Gastrocnemius medialis (tissue), 4 donors: ENCODE measurements at regions not wholly inside any gene's neighbourhood (a gene's known extent, or its start where the extent isn't known, plus 50 kb on each side); places are given as distances from the start of the nearest gene placed in this dataset.

Experiments used
- ATAC-seq, 2 donors: fragments of 150-250 bp; one replicate each; pipeline ENCODE4 v1.9.1; 2016
- DNase-seq, 2 donors: peaks; one replicate each; pipeline ENCODE4 v3.0.0-alpha.2; 2019
- H3K27ac ChIP-seq, 4 donors: fragments of 200-600 bp; sonication (generic); 1 replicate in 1 of 4; 2 replicates in 3 of 4; pipeline ENCODE4 v1.5.1; 2016 to 2018; ENCODE audit warnings: mild to moderate bottlenecking in 2 of 4, moderate library complexity in 1 of 4
- H3K27me3 ChIP-seq, 3 donors: fragments of 200-600 bp; sonication (generic) in 2 of 3; 1 replicate in 1 of 3; 2 replicates in 2 of 3; pipeline versions ENCODE4 v1.5.1 to v1.6.0; 2016 to 2019; ENCODE audit warnings: mild to moderate bottlenecking in 1 of 3, moderate library complexity in 1 of 3
- H3K36me3 ChIP-seq, 2 donors: fragments of 200-600 bp; sonication (generic) in 1 of 2; one replicate each; pipeline ENCODE4 v1.5.1; 2017 to 2018
- H3K4me1 ChIP-seq, 2 donors: fragments of 200-600 bp; sonication (generic) in 1 of 2; one replicate each; pipeline ENCODE4 v1.5.1; 2016 to 2017; ENCODE audit warnings: mild to moderate bottlenecking in 2 of 2
- H3K4me3 ChIP-seq, 4 donors: fragments of 200-600 bp; sonication (generic) in 3 of 4; 1 replicate in 1 of 4; 2 replicates in 3 of 4; pipeline ENCODE4 v1.5.1; 2016 to 2019; ENCODE audit warnings: mild to moderate bottlenecking in 2 of 4
- H3K9me3 ChIP-seq, 3 donors: fragments of 200-600 bp; sonication (generic) in 2 of 3; 1 replicate in 1 of 3; 2 replicates in 2 of 3; pipeline ENCODE4 v1.5.1; 2016 to 2019
- CTCF ChIP-seq, 5 experiments: fragments of 450-650 bp in 3 of 5; fragments of 200-600 bp in 2 of 5; sonication (generic) in 2 of 5; IDR thresholded peaks in 4 of 5; conservative IDR thresholded peaks in 1 of 5; 1 replicate in 4 of 5; 2 replicates in 1 of 5; pipeline ENCODE4 v1.5.1; 2016 to 2019; ENCODE audit warnings: antibody characterized with exemption in 5 of 5, mild to moderate bottlenecking in 3 of 5, moderate library complexity in 3 of 5
- POLR2A ChIP-seq, 2 donors: fragments of 450-650 bp; IDR thresholded peaks; one replicate each; pipeline ENCODE4 v1.6.1; 2017; ENCODE audit warnings: antibody characterized with exemption in 2 of 2, mild to moderate bottlenecking in 2 of 2, moderate library complexity in 2 of 2
- in situ Hi-C, 4 donors: fragments of 200-750 bp; cut with MboI; loops; one replicate each; pipeline versions ENCODE4 v1.15.0 to v1.8.0; 2017; ENCODE audit warnings: low sequenced_read_pairs in 4 of 4
- intact Hi-C: fragments of 100-400 bp; cut with DNase I; formaldehyde crosslinking; loops from one replicate; pipeline ENCODE4 v1.15.1; 2023; ENCODE audit warnings: low total_unique reads

DNA sequence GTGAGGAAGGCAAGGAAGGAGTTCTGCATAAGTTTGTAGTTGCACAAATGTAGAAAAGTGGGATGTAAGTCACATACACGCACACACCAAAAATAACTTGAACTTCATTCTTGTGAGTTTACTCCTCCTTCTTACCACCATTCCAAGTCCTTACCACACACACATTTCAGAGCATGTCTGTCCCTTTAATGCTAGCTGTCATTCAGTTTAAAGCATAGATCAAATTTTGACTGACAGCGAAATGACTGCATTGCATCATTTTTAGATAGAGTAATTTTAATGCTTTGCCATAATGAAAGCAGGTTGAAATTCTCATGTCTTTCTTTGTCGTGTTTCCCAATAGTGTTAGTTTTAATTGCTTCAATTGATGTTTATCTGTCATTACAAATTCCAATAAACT is 629.6 kb upstream of the HTR2C start:
- DNase-seq: no peak
- Histone ChIP-seq H3K4me3 (no peak overlapping the region), H3K27ac (no peak overlapping the region), H3K4me1 (no peaks in the 10 kb centered on the region), H3K27me3 (no peaks in the 10 kb centered on the region), H3K9me3 (no peaks in the 10 kb centered on the region), H3K36me3 (no peaks in the 10 kb centered on the region)
- TF ChIP-seq POLR2A (IDR thresholded peaks at IDR 0.05) (no peak), CTCF (IDR thresholded peaks at IDR 0.05 in 4 of 5, conservative IDR thresholded peaks at IDR 0.05 in 1 of 5) (no peak)
- in situ Hi-C loops: no loop called here
- intact Hi-C loops: no loop called here
- ATAC-seq: no peak

DNA sequence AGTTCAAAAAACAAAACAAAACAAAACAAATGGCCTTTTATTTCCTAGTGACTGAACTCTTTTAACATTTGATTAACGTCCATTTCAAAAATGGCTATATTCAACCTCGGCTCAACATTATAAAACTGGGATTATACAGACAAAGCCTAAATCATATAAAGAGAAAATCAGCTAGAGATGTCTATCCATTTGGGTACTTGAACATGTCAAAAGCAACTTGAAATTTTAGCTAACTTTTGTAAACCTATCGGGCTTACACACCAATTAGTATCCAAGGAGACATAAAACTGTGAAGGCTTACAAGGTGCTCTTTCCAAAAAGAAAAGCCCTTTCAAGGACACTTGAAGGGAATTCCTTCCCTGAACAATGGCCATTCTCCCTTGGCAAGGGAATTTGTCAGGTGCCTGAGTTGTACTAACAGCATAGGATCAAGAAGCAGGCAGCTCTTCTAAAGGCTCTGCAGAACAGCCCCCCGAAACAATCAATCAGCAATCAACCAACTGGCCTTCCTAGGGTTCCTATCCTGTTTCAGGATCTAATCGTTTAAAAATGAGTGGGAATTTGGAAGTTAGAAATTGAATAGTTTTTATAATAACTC is 633.7 kb upstream of the HTR2C start:
- no peaks in the 10 kb centered on the region for H3K36me3 ChIP-seq
- ATAC-seq: no peak
- H3K4me1 ChIP-seq: no peaks in the 10 kb centered on the region
- in situ Hi-C loops: no loop called here
- DNase-seq: no peak
- H3K9me3 ChIP-seq: no peaks in the 10 kb centered on the region
- H3K27me3 ChIP-seq: no peaks in the 10 kb centered on the region
- H3K4me3 ChIP-seq: no peak overlapping the region
- intact Hi-C loops: no loop called here
- TF ChIP-seq CTCF (IDR thresholded peaks at IDR 0.05 in 4 of 5, conservative IDR thresholded peaks at IDR 0.05 in 1 of 5): no peak
- H3K27ac ChIP-seq: no peak overlapping the region

DNA sequence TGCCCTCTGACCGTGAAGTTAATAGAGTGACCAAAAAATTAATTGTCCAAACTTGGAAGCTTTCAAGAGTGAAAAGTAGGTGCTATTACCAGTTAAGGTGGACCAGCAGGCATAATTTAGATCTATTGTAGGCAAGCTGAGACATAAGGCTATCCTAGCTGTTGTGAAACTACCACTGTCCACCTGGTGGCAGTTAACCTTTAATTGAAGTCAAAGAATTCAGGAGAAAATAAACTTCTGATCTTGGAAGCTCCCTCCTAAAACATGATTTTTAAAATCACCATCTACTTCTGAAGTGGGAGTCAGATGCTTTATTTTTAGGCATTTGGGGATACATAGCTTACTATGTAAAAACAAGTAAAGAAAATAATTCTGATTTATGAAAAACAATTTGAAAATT is 636.3 kb upstream of the HTR2C start:
- Histone ChIP-seq H3K9me3 (no peaks in the 10 kb centered on the region), H3K27ac (no peak overlapping the region), H3K4me3 (no peak overlapping the region), H3K36me3 (no peaks in the 10 kb centered on the region), H3K27me3 (no peaks in the 10 kb centered on the region), H3K4me1 (no peaks in the 10 kb centered on the region)
- TF ChIP-seq CTCF (IDR thresholded peaks at IDR 0.05 in 4 of 5, conservative IDR thresholded peaks at IDR 0.05 in 1 of 5) (no peak), POLR2A (IDR thresholded peaks at IDR 0.05) (no peak)
- in situ Hi-C loops: no loop called here
- ATAC-seq: no peak
- intact Hi-C loops: no loop called here
- no peak for DNase-seq

- H3K4me1 ChIP-seq: no peaks in the 10 kb centered on the region
- no peaks in the 10 kb centered on the region for H3K36me3 ChIP-seq
- no peaks in the 10 kb centered on the region for H3K9me3 ChIP-seq
- peaks cover 0 to 5% (median 0%) of the 10 kb centered on the region in 3 donors for H3K27me3 ChIP-seq
- H3K27ac ChIP-seq: no peak overlapping the region
- H3K4me3 ChIP-seq: no peak overlapping the region
- TF ChIP-seq POLR2A (IDR thresholded peaks at IDR 0.05) (no peak), CTCF (IDR thresholded peaks at IDR 0.05 in 4 of 5, conservative IDR thresholded peaks at IDR 0.05 in 1 of 5) (no peak)
- DNase-seq: no peak
- in situ Hi-C loops (no loop called here), intact Hi-C loops (no loop called here)
- ATAC-seq: no peak
Measured at GRCh38 chrX:113935518-113935917, 648.4 kb upstream of the HTR2C start.

DNA sequence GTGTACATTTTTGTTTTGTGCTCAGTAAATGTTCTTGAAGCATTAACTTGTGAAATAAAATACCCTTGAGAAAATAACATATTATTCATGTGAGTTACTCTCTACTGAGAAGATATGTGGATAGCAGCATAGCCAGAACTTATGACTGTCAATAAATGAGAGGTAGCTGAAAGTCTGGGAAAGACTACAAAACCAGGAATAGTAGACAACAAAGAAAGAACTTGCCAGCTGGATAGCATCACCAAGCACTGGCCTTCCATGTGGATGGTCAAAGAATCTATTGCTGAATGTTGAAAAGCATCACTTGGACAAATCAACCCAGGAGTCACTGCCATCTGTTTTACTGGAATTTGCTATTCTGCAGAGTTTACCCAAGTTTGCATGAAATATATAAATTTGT is 650.0 kb upstream of the HTR2C start:
- no peaks in the 10 kb centered on the region for H3K4me1 ChIP-seq
- TF ChIP-seq CTCF (IDR thresholded peaks at IDR 0.05 in 4 of 5, conservative IDR thresholded peaks at IDR 0.05 in 1 of 5) (no peak), POLR2A (IDR thresholded peaks at IDR 0.05) (no peak)
- no peak overlapping the region for H3K4me3 ChIP-seq
- H3K27me3 ChIP-seq: peaks cover 0 to 3% (median 0%) of the 10 kb centered on the region in 3 donors
- no peak overlapping the region for H3K27ac ChIP-seq
- H3K9me3 ChIP-seq: no peaks in the 10 kb centered on the region
- intact Hi-C loops: no loop called here
- no peaks in the 10 kb centered on the region for H3K36me3 ChIP-seq
- ATAC-seq: no peak
- DNase-seq: no peak
- in situ Hi-C loops: no loop called here
